ENCODE measurements at regions not wholly inside any gene's neighbourhood (a gene's known extent, or its start where the extent isn't known, plus 50 kb on each side); places are given as distances from the start of the nearest gene placed in this dataset.
A peak's percentile ranks its signal among the peaks of the same experiment; 100 is the strongest.

- DNase-seq (ENCODE audit: low read depth): peak; percentile 49
Observed at GRCh38 chr3:118817748-118818165, 216.9 kb downstream of the IGSF11 start.

- DNase-seq (ENCODE audit: low read depth): peak; percentile 62
Observed at GRCh38 chr3:118818386-118818785, 216.3 kb downstream of the IGSF11 start.

- DNase-seq (ENCODE audit: low read depth): no peak
Observed at GRCh38 chr3:118823626-118824025, 211.0 kb downstream of the IGSF11 start.

GRCh38 chr3:118827446-118827845 lies 207.2 kb downstream of the IGSF11 start:
- no peak for DNase-seq (ENCODE audit: low read depth)

- DNase-seq (ENCODE audit: low read depth): no peak
Observed at GRCh38 chr3:118828351-118828750, 206.3 kb downstream of the IGSF11 start.

- DNase-seq (ENCODE audit: low read depth): no peak
Observed at GRCh38 chr3:118833075-118833474, 201.6 kb downstream of the IGSF11 start.

- DNase-seq (ENCODE audit: low read depth): no peak
Observed at GRCh38 chr3:118838871-118839270, 195.8 kb downstream of the IGSF11 start.

GRCh38 chr3:118842147-118842863 lies 192.3 kb downstream of the IGSF11 start:
- DNase-seq (ENCODE audit: low read depth): no peak

GRCh38 chr3:118846176-118846575 lies 188.5 kb downstream of the IGSF11 start:
- no peak for DNase-seq (ENCODE audit: low read depth)
